ENCODE measurements at regions not wholly inside any gene's neighbourhood (a gene's known extent, or its start where the extent isn't known, plus 50 kb on each side); places are given as distances from the start of the nearest gene placed in this dataset.

DNA sequence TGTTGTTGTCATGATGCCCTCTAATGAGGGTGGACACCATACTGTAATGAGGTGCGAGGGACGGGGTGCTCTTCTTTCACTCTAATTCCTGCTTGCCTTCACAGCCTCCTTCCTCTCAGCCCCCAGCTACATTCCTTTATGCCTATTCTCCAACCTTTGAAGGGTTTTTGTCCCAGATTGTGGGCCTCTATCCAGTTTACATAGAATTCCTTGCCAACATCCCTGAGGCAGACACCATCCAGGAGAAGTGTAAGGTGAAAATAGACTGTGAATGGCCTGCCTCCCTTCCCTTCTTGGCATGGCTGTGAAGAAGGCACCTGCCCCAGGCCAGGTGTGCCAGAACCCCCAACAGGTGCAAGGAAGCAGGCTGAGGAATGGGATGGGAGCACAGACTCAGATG lies 122.3 kb downstream of the CHST1 start:
- TF ChIP-seq ZNF274 (IDR thresholded peaks at IDR 0.05; ENCODE audit: low read depth, low read length): no peak
- TF ChIP-seq YY1 (IDR thresholded peaks at IDR 0.05; ENCODE audit: insufficient read depth, insufficient read length): no peak
- no peak for TF ChIP-seq SUZ12 (IDR thresholded peaks at IDR 0.05; ENCODE audit: extremely low read depth, insufficient read depth, insufficient read length)

Data from NT2/D1 (cell line).